WTC11 (cell line): ENCODE measurements at regions not wholly inside any gene's neighbourhood (a gene's known extent, or its start where the extent isn't known, plus 50 kb on each side); places are given as distances from the start of the nearest gene placed in this dataset.

Experiments used
- ATAC-seq: fragments of 200-7000 bp; cut with Tn5 transposase; 2 replicates; pipeline ENCODE4 v1.10.0; 2021; ENCODE audit warnings: mild to moderate bottlenecking, moderate library complexity
- CTCF ChIA-PET: fragments of 300-600 bp; sonication (Branson Sonifier 250); formaldehyde crosslinking; loops from one replicate; lab custom pipeline; 2021; ENCODE audit warnings: antibody characterized with exemption; lab: Charles Lee
- POLR2A ChIA-PET: fragments of 350-600 bp; sonication (Branson Sonifier 250); formaldehyde crosslinking; loops from one replicate; lab custom pipeline; 2021; ENCODE audit warnings: antibody characterized with exemption; lab: Charles Lee
- DNase-seq: peaks from one replicate; pipeline ENCODE4 v3.0.0; 2021; ENCODE audit warnings: low spot score
- H3K27ac Mint-ChIP-seq: 2 replicates; pipeline ENCODE4 v1.8.0; 2021; ENCODE audit warnings: mixed read lengths
- H3K27me3 Mint-ChIP-seq: 2 replicates; pipeline ENCODE4 v1.8.0; 2021; ENCODE audit warnings: low read depth, mild to moderate bottlenecking, moderate library complexity, mixed read lengths
- H3K36me3 Mint-ChIP-seq: 2 replicates; pipeline ENCODE4 v1.8.0; 2021; ENCODE audit warnings: mixed read lengths
- H3K4me1 Mint-ChIP-seq: 2 replicates; pipeline ENCODE4 v1.8.0; 2022; ENCODE audit warnings: mixed read lengths
- H3K4me3 Mint-ChIP-seq: 2 replicates; pipeline ENCODE4 v1.8.0; 2021; ENCODE audit warnings: mild to moderate bottlenecking, moderate library complexity, mixed read lengths
- H3K9me3 Mint-ChIP-seq: 2 replicates; pipeline ENCODE4 v1.8.0; 2021; ENCODE audit warnings: mixed read lengths
- ATF6 ChIP-seq: sonication (generic); formaldehyde crosslinking; IDR thresholded peaks from 2 replicates; pipeline ENCODE4 v1.8.1; 2023; ENCODE audit warnings: mild to moderate bottlenecking, missing genetic modification reagents
- CBFB ChIP-seq: sonication (generic); formaldehyde crosslinking; IDR thresholded peaks from 2 replicates; pipeline ENCODE4 v1.8.1; 2022; ENCODE audit warnings: mild to moderate bottlenecking, low read depth, missing genetic modification reagents
- CREB1 ChIP-seq: sonication (generic); formaldehyde crosslinking; IDR thresholded peaks from 2 replicates; pipeline ENCODE4 v1.8.0; 2023; ENCODE audit warnings: mild to moderate bottlenecking, missing genetic modification reagents
- CTCF ChIP-seq: fragments of 200-600 bp; IDR thresholded peaks from 2 replicates; pipeline ENCODE4 v1.8.0; 2022; ENCODE audit warnings: antibody characterized with exemption
- GABPB1 ChIP-seq: sonication (generic); formaldehyde crosslinking; IDR thresholded peaks from 2 replicates; pipeline ENCODE4 v1.8.1; 2023; ENCODE audit warnings: mild to moderate bottlenecking, missing genetic modification reagents
- HMGA2 ChIP-seq: fragments of 250-450 bp; sonication (Bioruptor Pico); IDR thresholded peaks from 2 replicates; pipeline ENCODE4 v1.4.0; 2021; ENCODE audit warnings: mild to moderate bottlenecking, moderate library complexity
- KAT7 ChIP-seq: sonication (generic); formaldehyde crosslinking; IDR thresholded peaks from 2 replicates; pipeline ENCODE4 v1.8.1; 2023; ENCODE audit warnings: missing genetic modification reagents, mild to moderate bottlenecking, borderline replicate concordance
- MLX ChIP-seq: sonication (generic); formaldehyde crosslinking; IDR thresholded peaks from 2 replicates; pipeline ENCODE4 v1.8.1; 2023; ENCODE audit warnings: mild to moderate bottlenecking, missing genetic modification reagents, moderate library complexity
- MXD4 ChIP-seq: fragments of 250-450 bp; sonication (Bioruptor Pico); IDR thresholded peaks from 2 replicates; pipeline ENCODE4 v1.8.0; 2021; ENCODE audit warnings: mild to moderate bottlenecking, moderate library complexity, borderline replicate concordance
- NR3C1 ChIP-seq: sonication (generic); formaldehyde crosslinking; conservative IDR thresholded peaks from 2 replicates; pipeline ENCODE4 v1.8.1; 2023; ENCODE audit warnings: low read depth, mild to moderate bottlenecking, missing genetic modification reagents
- OVOL2 ChIP-seq: fragments of 250-450 bp; sonication (Bioruptor Pico); IDR thresholded peaks from 2 replicates; pipeline ENCODE4 v1.9.0; 2021; ENCODE audit warnings: mild to moderate bottlenecking, borderline replicate concordance
- RELA ChIP-seq: sonication (generic); formaldehyde crosslinking; IDR thresholded peaks from 2 replicates; pipeline ENCODE4 v1.8.1; 2022; ENCODE audit warnings: missing genetic modification reagents, mild to moderate bottlenecking, borderline replicate concordance
- RORB ChIP-seq: fragments of 250-450 bp; sonication (Bioruptor Pico); IDR thresholded peaks from 2 replicates; pipeline ENCODE4 v1.9.0; 2021; ENCODE audit warnings: mild to moderate bottlenecking
- SMAD4 ChIP-seq: sonication (generic); formaldehyde crosslinking; IDR thresholded peaks from 2 replicates; pipeline ENCODE4 v1.8.0; 2022; ENCODE audit warnings: mild to moderate bottlenecking, missing genetic modification reagents
- SOX15 ChIP-seq: fragments of 250-450 bp; sonication (Bioruptor Pico); IDR thresholded peaks from 2 replicates; pipeline ENCODE4 v1.9.0; 2021; ENCODE audit warnings: mild to moderate bottlenecking
- STAT6 ChIP-seq: sonication (generic); formaldehyde crosslinking; conservative IDR thresholded peaks from 2 replicates; pipeline ENCODE4 v1.8.1; 2023; ENCODE audit warnings: mild to moderate bottlenecking, low read depth, missing genetic modification reagents, moderate library complexity
- ZNF263 ChIP-seq: sonication (generic); formaldehyde crosslinking; IDR thresholded peaks from 2 replicates; pipeline ENCODE4 v1.8.1; 2022; ENCODE audit warnings: low read depth, mild to moderate bottlenecking, moderate library complexity, missing genetic modification reagents
- ZNF396 ChIP-seq: fragments of 250-450 bp; sonication (Bioruptor Pico); IDR thresholded peaks from 2 replicates; pipeline ENCODE4 v1.8.0; 2021; ENCODE audit warnings: mild to moderate bottlenecking, moderate library complexity, borderline replicate concordance
- ZSCAN18 ChIP-seq: fragments of 250-450 bp; sonication (Bioruptor Pico); IDR thresholded peaks from 2 replicates; pipeline ENCODE4 v2.1.2; 2022; ENCODE audit warnings: mild to moderate bottlenecking, moderate library complexity

GRCh38 chr11:86160541-86161149, 83.9 kb upstream of the EED start (continued):
- TF ChIP-seq MLX (CRISPR knock-in tag) = no peak
- no peak for TF ChIP-seq CBFB (CRISPR knock-in tag)
- TF ChIP-seq ZNF396 (CRISPR knock-in tag) = no peak
- no peak for TF ChIP-seq HMGA2 (CRISPR knock-in tag)
- TF ChIP-seq NR3C1 = no peak
- no peak for TF ChIP-seq CTCF
- TF ChIP-seq, all 79 proteins: peak for 0

GRCh38 chr11:86159581-86159891, 85.0 kb upstream of the EED start:
- DNase-seq (no peak), ATAC-seq (no peak)
- peaks cover 13% of the 10 kb centered on the region for H3K4me1 Mint-ChIP-seq
- H3K4me3 Mint-ChIP-seq = no peak overlapping the region
- H3K9me3 Mint-ChIP-seq = no peaks in the 10 kb centered on the region
- ChIA-PET POLR2A (no interaction called here), CTCF (no interaction called here)
- no peaks in the 10 kb centered on the region for H3K36me3 Mint-ChIP-seq
- no peak overlapping the region for H3K27ac Mint-ChIP-seq
- H3K27me3 Mint-ChIP-seq = no peaks in the 10 kb centered on the region
- TF ChIP-seq KAT7 (CRISPR knock-in tag) (no peak), SMAD4 (CRISPR knock-in tag) (no peak), MXD4 (CRISPR knock-in tag) (no peak), STAT6 (CRISPR knock-in tag) (no peak), RELA (CRISPR knock-in tag) (no peak), RORB (CRISPR knock-in tag) (no peak), CREB1 (CRISPR knock-in tag) (no peak), SOX15 (CRISPR knock-in tag) (no peak), OVOL2 (CRISPR knock-in tag) (no peak), ATF6 (CRISPR knock-in tag) (no peak), NR3C1 (no peak), ZNF263 (CRISPR knock-in tag) (no peak), GABPB1 (no peak), ZSCAN18 (CRISPR knock-in tag) (no peak)
